ENCODE measurements at regions not wholly inside any gene's neighbourhood (a gene's known extent, or its start where the extent isn't known, plus 50 kb on each side); places are given as distances from the start of the nearest gene placed in this dataset.

GRCh38 chr2:187869195-187869594 is 315.0 kb upstream of the TFPI start:
- TF ChIP-seq EZH2phosphoT487 (IDR thresholded peaks at IDR 0.05; ENCODE audit: borderline replicate concordance, low read depth, low read length) = no peak

GRCh38 chr2:187871506-187871905 is 317.3 kb upstream of the TFPI start:
- no peak for DNase-seq (ENCODE audit: low spot score)
- Histone ChIP-seq H4K20me1 (ENCODE audit: insufficient read depth, low read length) (no peaks in the 10 kb centered on the region), H3K27ac (ENCODE audit: low read depth, low read length, poor library complexity, severe bottlenecking) (no peak overlapping the region), H2AFZ (ENCODE audit: low read length) (no peak overlapping the region), H3K36me3 (ENCODE audit: insufficient read depth, low read length) (no peaks in the 10 kb centered on the region), H3K79me2 (ENCODE audit: insufficient read depth, low read depth, low read length) (no peaks in the 10 kb centered on the region), H3K9me3 (ENCODE audit: low read length) (no peaks in the 10 kb centered on the region), H3K4me1 (ENCODE audit: insufficient read depth, low read length, poor library complexity, severe bottlenecking) (no peaks in the 10 kb centered on the region), H3K4me3 (ENCODE audit: low read depth, low read length, poor library complexity, severe bottlenecking) (no peak overlapping the region), H3K9me2 (ENCODE audit: insufficient read depth, low read length) (no peaks in the 10 kb centered on the region), H3K4me2 (ENCODE audit: low read length) (no peak overlapping the region)
- POLR2A ChIA-PET = interaction anchor here (0.8 kb wide), 1 partner anchor 1598 kb away, joined by 3 read pairs; no protein-coding TSS in a partner anchor
- no peak for TF ChIP-seq CTCF (conservative IDR thresholded peaks at IDR 0.05; ENCODE audit: low read length)
- no peak for TF ChIP-seq EZH2phosphoT487 (IDR thresholded peaks at IDR 0.05; ENCODE audit: borderline replicate concordance, low read depth, low read length)
- no TSS peak for BruUV-seq (replicated peaks)
- intact Hi-C loops (cut with micrococcal nuclease; ENCODE audit: unreplicated experiment) = no loop called here
- CTCF ChIA-PET (ENCODE audit: unreplicated experiment) = no interaction called here

More at GRCh38 chr2:187869195-187869594, 315.0 kb upstream of the TFPI start:
- POLR2A ChIA-PET = no interaction called here
- no peaks in the 10 kb centered on the region for H3K4me1 ChIP-seq (ENCODE audit: insufficient read depth, low read length, poor library complexity, severe bottlenecking)
- no peak overlapping the region for H3K4me3 ChIP-seq (ENCODE audit: low read depth, low read length, poor library complexity, severe bottlenecking)
- no peak overlapping the region for H3K27ac ChIP-seq (ENCODE audit: low read depth, low read length, poor library complexity, severe bottlenecking)
- H3K9me2 ChIP-seq (ENCODE audit: insufficient read depth, low read length) = no peaks in the 10 kb centered on the region
- no peak overlapping the region for H2AFZ ChIP-seq (ENCODE audit: low read length)
- no peaks in the 10 kb centered on the region for H3K36me3 ChIP-seq (ENCODE audit: insufficient read depth, low read length)
- BruUV-seq (replicated peaks) = no TSS peak
- DNase-seq (ENCODE audit: low spot score) = no peak
- H3K9me3 ChIP-seq (ENCODE audit: low read length) = no peaks in the 10 kb centered on the region
- intact Hi-C loops (cut with micrococcal nuclease; ENCODE audit: unreplicated experiment) = no loop called here
- no peaks in the 10 kb centered on the region for H4K20me1 ChIP-seq (ENCODE audit: insufficient read depth, low read length)
- CTCF ChIA-PET (ENCODE audit: unreplicated experiment) = no interaction called here
- no peaks in the 10 kb centered on the region for H3K79me2 ChIP-seq (ENCODE audit: insufficient read depth, low read depth, low read length)
- no peak overlapping the region for H3K4me2 ChIP-seq (ENCODE audit: low read length)

GRCh38 chr2:187873132-187873531 is 318.9 kb upstream of the TFPI start:
- no peak for DNase-seq (ENCODE audit: low spot score)
- POLR2A ChIA-PET = no interaction called here
- no TSS peak for BruUV-seq (replicated peaks)
- Histone ChIP-seq H3K36me3 (ENCODE audit: insufficient read depth, low read length) (no peaks in the 10 kb centered on the region), H2AFZ (ENCODE audit: low read length) (no peak overlapping the region), H3K4me2 (ENCODE audit: low read length) (no peak overlapping the region), H3K4me3 (ENCODE audit: low read depth, low read length, poor library complexity, severe bottlenecking) (no peak overlapping the region), H3K79me2 (ENCODE audit: insufficient read depth, low read depth, low read length) (no peaks in the 10 kb centered on the region), H3K4me1 (ENCODE audit: insufficient read depth, low read length, poor library complexity, severe bottlenecking) (no peaks in the 10 kb centered on the region), H3K9me3 (ENCODE audit: low read length) (no peaks in the 10 kb centered on the region), H3K27ac (ENCODE audit: low read depth, low read length, poor library complexity, severe bottlenecking) (no peak overlapping the region), H4K20me1 (ENCODE audit: insufficient read depth, low read length) (no peaks in the 10 kb centered on the region), H3K9me2 (ENCODE audit: insufficient read depth, low read length) (no peaks in the 10 kb centered on the region)
- TF ChIP-seq EZH2phosphoT487 (IDR thresholded peaks at IDR 0.05; ENCODE audit: borderline replicate concordance, low read depth, low read length) = no peak
- no peak for TF ChIP-seq CTCF (conservative IDR thresholded peaks at IDR 0.05; ENCODE audit: low read length)
- CTCF ChIA-PET (ENCODE audit: unreplicated experiment) = no interaction called here
- intact Hi-C loops (cut with micrococcal nuclease; ENCODE audit: unreplicated experiment) = no loop called here

All from OCI-LY7 (cell line).